GM10248 (cell line): ENCODE measurements at regions not wholly inside any gene's neighbourhood (a gene's known extent, or its start where the extent isn't known, plus 50 kb on each side); places are given as distances from the start of the nearest gene placed in this dataset.

Experiments used
- CTCF ChIA-PET: fragments of 300-600 bp; sonication (Branson Sonifier 250); formaldehyde crosslinking; extraction: SDS; loops from one replicate; lab custom pipeline; 2021; ENCODE audit warnings: antibody characterized with exemption; lab: Yijun Ruan, JAX
- POLR2A ChIA-PET: fragments of 350-650 bp; sonication (Branson Sonifier 250); formaldehyde crosslinking; extraction: SDS; loops from one replicate; lab custom pipeline; 2020; ENCODE audit warnings: antibody characterized with exemption; lab: Yijun Ruan, JAX
- DNase-seq: peaks from one replicate; pipeline ENCODE4 v3.0.0; 2012; ENCODE audit errors: extremely low spot score
- TF ChIP-seq, protein P1 (sequence below): IDR thresholded peaks from 2 replicates; pipeline ENCODE4 v1.5.1; 2012; ENCODE audit warnings: mild to moderate bottlenecking, low read depth; ENCODE audit errors: extremely low read depth, missing control alignments, control extremely low read depth

DNA sequence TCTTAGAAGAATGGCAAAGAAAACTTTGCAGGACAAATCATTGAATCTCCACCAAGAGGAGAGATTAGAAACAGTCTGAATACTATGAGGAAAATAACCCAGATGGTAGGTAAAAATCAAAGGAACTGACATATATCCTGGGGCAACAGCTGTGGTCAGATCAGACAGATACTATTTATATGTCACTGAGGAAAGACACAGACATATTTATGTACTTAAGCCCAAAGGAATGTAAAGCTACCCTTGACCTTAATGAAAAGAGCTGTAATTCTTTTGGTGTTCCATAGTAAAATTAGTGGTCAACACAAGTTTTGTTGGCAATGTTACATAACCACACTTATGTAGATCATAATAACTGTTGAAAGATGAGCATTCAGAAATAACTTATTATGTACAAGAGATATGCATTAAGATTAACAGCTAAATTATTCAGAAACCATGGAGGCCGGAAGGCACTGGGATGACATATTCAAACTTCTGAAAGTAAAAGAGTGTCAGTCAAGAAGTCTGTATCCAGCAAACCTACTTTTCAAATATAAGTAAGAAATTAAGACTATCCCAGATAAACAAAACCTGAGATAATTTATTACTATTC lies 166.1 kb upstream of the SAMSN1 start:
- TF ChIP-seq, protein P1, sequence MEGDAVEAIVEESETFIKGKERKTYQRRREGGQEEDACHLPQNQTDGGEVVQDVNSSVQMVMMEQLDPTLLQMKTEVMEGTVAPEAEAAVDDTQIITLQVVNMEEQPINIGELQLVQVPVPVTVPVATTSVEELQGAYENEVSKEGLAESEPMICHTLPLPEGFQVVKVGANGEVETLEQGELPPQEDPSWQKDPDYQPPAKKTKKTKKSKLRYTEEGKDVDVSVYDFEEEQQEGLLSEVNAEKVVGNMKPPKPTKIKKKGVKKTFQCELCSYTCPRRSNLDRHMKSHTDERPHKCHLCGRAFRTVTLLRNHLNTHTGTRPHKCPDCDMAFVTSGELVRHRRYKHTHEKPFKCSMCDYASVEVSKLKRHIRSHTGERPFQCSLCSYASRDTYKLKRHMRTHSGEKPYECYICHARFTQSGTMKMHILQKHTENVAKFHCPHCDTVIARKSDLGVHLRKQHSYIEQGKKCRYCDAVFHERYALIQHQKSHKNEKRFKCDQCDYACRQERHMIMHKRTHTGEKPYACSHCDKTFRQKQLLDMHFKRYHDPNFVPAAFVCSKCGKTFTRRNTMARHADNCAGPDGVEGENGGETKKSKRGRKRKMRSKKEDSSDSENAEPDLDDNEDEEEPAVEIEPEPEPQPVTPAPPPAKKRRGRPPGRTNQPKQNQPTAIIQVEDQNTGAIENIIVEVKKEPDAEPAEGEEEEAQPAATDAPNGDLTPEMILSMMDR = no peak
- ChIA-PET POLR2A (no interaction called here), CTCF (interaction anchor here (1.0 kb wide), 1 partner anchor 9 kb away, joined by 4 read pairs; no protein-coding TSS in a partner anchor)
- DNase-seq = no peak

GRCh38 chr21:14711287-14711686 lies 165.2 kb upstream of the SAMSN1 start:
- ChIA-PET POLR2A (no interaction called here), CTCF (interaction anchor here (1.0 kb wide), 1 partner anchor 10 kb away, joined by 5 read pairs; no protein-coding TSS in a partner anchor)
- TF ChIP-seq, protein P1 = no peak
- no peak for DNase-seq

DNA sequence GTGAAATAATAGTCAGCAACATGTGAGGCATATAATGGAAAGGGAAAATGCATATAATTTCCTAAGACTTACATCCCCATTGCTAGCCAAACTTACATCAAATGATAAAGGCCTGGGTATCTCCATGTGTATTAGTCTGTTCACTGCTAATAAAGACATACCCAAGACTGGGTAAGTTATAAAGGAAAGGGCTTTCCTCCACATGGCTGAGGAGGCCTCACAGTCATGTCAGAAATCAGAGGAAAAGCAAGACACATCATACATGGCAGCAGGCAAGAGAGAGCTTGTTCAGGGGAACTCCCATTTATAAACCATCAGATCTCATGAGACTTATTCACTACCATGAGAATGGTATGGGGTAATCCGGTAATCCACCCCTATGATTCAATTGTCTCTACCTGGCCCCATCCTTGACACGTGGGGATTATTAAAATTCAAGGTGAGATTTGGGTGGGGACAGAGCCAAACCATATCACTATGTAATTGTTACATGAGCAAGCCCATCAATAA lies 161.5 kb upstream of the SAMSN1 start:
- ChIA-PET CTCF (interaction anchor here (0.8 to 1.6 kb wide), 5 partner anchors 10 to 28 kb away, joined by 3 to 5 read pairs (median 3); no protein-coding TSS in a partner anchor), POLR2A (no interaction called here)
- TF ChIP-seq, protein P1 = no peak
- no peak for DNase-seq

GRCh38 chr21:14706712-14707510 lies 160.8 kb upstream of the SAMSN1 start:
- ChIA-PET CTCF (interaction anchor here (1.0 to 1.6 kb wide), 7 partner anchors 9 to 29 kb away, joined by 3 to 6 read pairs (median 3); no protein-coding TSS in a partner anchor), POLR2A (no interaction called here)
- DNase-seq = no peak
- TF ChIP-seq, protein P1 = no peak

GRCh38 chr21:14699433-14700407 lies 153.6 kb upstream of the SAMSN1 start:
- no peak for DNase-seq
- CTCF ChIA-PET = interaction anchor here (1.5 to 2.2 kb wide), 2 partner anchors 12 to 18 kb away, joined by 3 to 5 read pairs; no protein-coding TSS in a partner anchor

More at GRCh38 chr21:14699433-14700407, 153.6 kb upstream of the SAMSN1 start:
- TF ChIP-seq, protein P1 = no peak
- POLR2A ChIA-PET = no interaction called here
